ENCODE measurements at regions not wholly inside any gene's neighbourhood (a gene's known extent, or its start where the extent isn't known, plus 50 kb on each side); places are given as distances from the start of the nearest gene placed in this dataset.

DNA sequence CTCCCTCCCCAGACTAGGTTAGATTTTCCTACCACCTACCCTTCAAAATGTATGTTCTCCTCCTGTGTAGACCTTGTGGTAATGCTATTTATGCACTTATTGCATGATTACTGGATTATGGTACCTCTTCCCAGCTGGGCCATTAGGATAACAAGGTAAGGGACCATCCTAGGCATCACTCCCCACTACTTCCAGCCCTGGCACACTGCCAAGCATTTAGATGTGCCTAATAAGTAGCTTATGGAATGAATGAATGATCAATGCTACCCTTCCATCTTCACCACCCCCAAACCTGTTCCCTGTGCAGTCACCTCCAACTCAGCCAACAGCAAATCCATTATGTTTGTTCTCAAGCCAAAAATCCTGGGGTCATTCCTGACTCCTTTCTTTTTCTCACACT is 93.4 kb downstream of the C1QL2 start:
- H3K4me2 ChIP-seq (ENCODE audit: low read length) = no peak overlapping the region
- ChIA-PET CTCF (no interaction called here), RAD21 (ENCODE audit: low non-redundant PET in 1 of 2, low total read pairs in 2 of 2, uncharacterized antibody in 2 of 2, unreplicated experiment in 2 of 2) (no interaction called here), POLR2A (no interaction called here)
- no peak overlapping the region for H3K4me3 ChIP-seq (replicated peaks in 1 of 2; ENCODE audit: low read depth in 1 of 2, low read length in 2 of 2)
- no peaks in the 10 kb centered on the region for H4K20me1 ChIP-seq (ENCODE audit: insufficient read depth)
- H3K9me3 ChIP-seq (ENCODE audit: control insufficient read depth in 1 of 2, insufficient read depth in 1 of 2, low read depth in 1 of 2, low read length in 2 of 2) = 0 out of 4 replicates have a peak, but pooled peaks cover 0 to 6% of the 10 kb centered on the region in 2 experiments
- intact Hi-C loops (cut with micrococcal nuclease) = no loop called here
- H3K27me3 ChIP-seq (ENCODE audit: insufficient read depth, low read length) = 0 out of 2 replicates have a peak, but pooled peaks cover 5% of the 10 kb centered on the region
- no peak overlapping the region for H2AFZ ChIP-seq (ENCODE audit: low read depth, low read length, poor library complexity, severe bottlenecking)
- ATAC-seq (no peak), DNase-seq (ENCODE audit: low read depth, low spot score) (no peak)
- H3K4me1 ChIP-seq (ENCODE audit: control insufficient read depth in 1 of 2, insufficient read depth in 2 of 2, low read length in 2 of 2) = no peaks in the 10 kb centered on the region
- H3K36me3 ChIP-seq (ENCODE audit: control insufficient read depth in 1 of 2, insufficient read depth in 2 of 2, low read length in 2 of 2) = no peaks in the 10 kb centered on the region
- no peak overlapping the region for H3K27ac ChIP-seq (ENCODE audit: low read depth, low read length)
- no peaks in the 10 kb centered on the region for H3K79me2 ChIP-seq (ENCODE audit: insufficient read depth, low read length)
- H3K9me2 ChIP-seq (ENCODE audit: insufficient read depth) = no peaks in the 10 kb centered on the region
- H3K9ac ChIP-seq (ENCODE audit: low read length) = no peak overlapping the region
- TF ChIP-seq CEBPB (IDR thresholded peaks at IDR 0.05; ENCODE audit: low read depth) (no peak), EGR1 (IDR thresholded peaks at IDR 0.05; ENCODE audit: low read depth) (no peak), POLR2AphosphoS5 (IDR thresholded peaks at IDR 0.05; ENCODE audit: low read depth, low read length) (no peak), EZH2phosphoT487 (IDR thresholded peaks at IDR 0.05; ENCODE audit: borderline replicate concordance) (no peak), POLR2A (IDR thresholded peaks at IDR 0.05; ENCODE audit: borderline replicate concordance, extremely low read depth, insufficient read depth, insufficient read length) (no peak), CBX3 (IDR thresholded peaks at IDR 0.05; ENCODE audit: low read depth) (no peak), TCF7L2 (IDR thresholded peaks at IDR 0.05; ENCODE audit: borderline replicate concordance, extremely low read depth, insufficient read depth, insufficient read length) (no peak), ZFX (IDR thresholded peaks at IDR 0.05) (no peak), YY1 (IDR thresholded peaks at IDR 0.05; ENCODE audit: extremely low read depth, insufficient replicate concordance, low read depth, low read length) (no peak), EZH2 (IDR thresholded peaks at IDR 0.05) (no peak), ELF1 (IDR thresholded peaks at IDR 0.05; ENCODE audit: borderline replicate concordance, low read depth) (no peak), FOSL1 (IDR thresholded peaks at IDR 0.05; ENCODE audit: low read depth) (no peak), JUND (IDR thresholded peaks at IDR 0.05) (no peak), ZNF274 (IDR thresholded peaks at IDR 0.05; ENCODE audit: low read depth, low read length) (no peak), SP1 (IDR thresholded peaks at IDR 0.05; ENCODE audit: low read depth) (no peak), RAD21 (IDR thresholded peaks at IDR 0.05; ENCODE audit: low read depth) (no peak)
- TF ChIP-seq, protein P1, sequence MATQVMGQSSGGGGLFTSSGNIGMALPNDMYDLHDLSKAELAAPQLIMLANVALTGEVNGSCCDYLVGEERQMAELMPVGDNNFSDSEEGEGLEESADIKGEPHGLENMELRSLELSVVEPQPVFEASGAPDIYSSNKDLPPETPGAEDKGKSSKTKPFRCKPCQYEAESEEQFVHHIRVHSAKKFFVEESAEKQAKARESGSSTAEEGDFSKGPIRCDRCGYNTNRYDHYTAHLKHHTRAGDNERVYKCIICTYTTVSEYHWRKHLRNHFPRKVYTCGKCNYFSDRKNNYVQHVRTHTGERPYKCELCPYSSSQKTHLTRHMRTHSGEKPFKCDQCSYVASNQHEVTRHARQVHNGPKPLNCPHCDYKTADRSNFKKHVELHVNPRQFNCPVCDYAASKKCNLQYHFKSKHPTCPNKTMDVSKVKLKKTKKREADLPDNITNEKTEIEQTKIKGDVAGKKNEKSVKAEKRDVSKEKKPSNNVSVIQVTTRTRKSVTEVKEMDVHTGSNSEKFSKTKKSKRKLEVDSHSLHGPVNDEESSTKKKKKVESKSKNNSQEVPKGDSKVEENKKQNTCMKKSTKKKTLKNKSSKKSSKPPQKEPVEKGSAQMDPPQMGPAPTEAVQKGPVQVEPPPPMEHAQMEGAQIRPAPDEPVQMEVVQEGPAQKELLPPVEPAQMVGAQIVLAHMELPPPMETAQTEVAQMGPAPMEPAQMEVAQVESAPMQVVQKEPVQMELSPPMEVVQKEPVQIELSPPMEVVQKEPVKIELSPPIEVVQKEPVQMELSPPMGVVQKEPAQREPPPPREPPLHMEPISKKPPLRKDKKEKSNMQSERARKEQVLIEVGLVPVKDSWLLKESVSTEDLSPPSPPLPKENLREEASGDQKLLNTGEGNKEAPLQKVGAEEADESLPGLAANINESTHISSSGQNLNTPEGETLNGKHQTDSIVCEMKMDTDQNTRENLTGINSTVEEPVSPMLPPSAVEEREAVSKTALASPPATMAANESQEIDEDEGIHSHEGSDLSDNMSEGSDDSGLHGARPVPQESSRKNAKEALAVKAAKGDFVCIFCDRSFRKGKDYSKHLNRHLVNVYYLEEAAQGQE (IDR thresholded peaks at IDR 0.05; ENCODE audit: low read depth) = no peak
- TF ChIP-seq, protein P2, sequence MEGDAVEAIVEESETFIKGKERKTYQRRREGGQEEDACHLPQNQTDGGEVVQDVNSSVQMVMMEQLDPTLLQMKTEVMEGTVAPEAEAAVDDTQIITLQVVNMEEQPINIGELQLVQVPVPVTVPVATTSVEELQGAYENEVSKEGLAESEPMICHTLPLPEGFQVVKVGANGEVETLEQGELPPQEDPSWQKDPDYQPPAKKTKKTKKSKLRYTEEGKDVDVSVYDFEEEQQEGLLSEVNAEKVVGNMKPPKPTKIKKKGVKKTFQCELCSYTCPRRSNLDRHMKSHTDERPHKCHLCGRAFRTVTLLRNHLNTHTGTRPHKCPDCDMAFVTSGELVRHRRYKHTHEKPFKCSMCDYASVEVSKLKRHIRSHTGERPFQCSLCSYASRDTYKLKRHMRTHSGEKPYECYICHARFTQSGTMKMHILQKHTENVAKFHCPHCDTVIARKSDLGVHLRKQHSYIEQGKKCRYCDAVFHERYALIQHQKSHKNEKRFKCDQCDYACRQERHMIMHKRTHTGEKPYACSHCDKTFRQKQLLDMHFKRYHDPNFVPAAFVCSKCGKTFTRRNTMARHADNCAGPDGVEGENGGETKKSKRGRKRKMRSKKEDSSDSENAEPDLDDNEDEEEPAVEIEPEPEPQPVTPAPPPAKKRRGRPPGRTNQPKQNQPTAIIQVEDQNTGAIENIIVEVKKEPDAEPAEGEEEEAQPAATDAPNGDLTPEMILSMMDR (IDR thresholded peaks at IDR 0.05 in 2 of 3, conservative IDR thresholded peaks at IDR 0.05 in 1 of 3; ENCODE audit: borderline replicate concordance in 1 of 3, insufficient read depth in 1 of 3, low read depth in 2 of 3, low read length in 2 of 3) = no peak
- BruUV-seq (replicated peaks) = no TSS peak

All from HCT116 (cell line).